MM.1S (cell line): ENCODE measurements at regions not wholly inside any gene's neighbourhood (a gene's known extent, or its start where the extent isn't known, plus 50 kb on each side); places are given as distances from the start of the nearest gene placed in this dataset.

Experiments
- CTCF ChIP-seq: fragments of 300-600 bp; sonication (generic); IDR thresholded peaks from 2 replicates; pipeline ENCODE4 v1.5.1; 2016; ENCODE audit warnings: antibody characterized with exemption, low read length, mixed read lengths
- EZH2 ChIP-seq: fragments of 300-600 bp; sonication (generic); optimal IDR thresholded peaks from 2 replicates; pipeline ENCODE3; 2017; ENCODE audit warnings: low read depth, mild to moderate bottlenecking, antibody characterized with exemption, low read length, mixed read lengths

DNA sequence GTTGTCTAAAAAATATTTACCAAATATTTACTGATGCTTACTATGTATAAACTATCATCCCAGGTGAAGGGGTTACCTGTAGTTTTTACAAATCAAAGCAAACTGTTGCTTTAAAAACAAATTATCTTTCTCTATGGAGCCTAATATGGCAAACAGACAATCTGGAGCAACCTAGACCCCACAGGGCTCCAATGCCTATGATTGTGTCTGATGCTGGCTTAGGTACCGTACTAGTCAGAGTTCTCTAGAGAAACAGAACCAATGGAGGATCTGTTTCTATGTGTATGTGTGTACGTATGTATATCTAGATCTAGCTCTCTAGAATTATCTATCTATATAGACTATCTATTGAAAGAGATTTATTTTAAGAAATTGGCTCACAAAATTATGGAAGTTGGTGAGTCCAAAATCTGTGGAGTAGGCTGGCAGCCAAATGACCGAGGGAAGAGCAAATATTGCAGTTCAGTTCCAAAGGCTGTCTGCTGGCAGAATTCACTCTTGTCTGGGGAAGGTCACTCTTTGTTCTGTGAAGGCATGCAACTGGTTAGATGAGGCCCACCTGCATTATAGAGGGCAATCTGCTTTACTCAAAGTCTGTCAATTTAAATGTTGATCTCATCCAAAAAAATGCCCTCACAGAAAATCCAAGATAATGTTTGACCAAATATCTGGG lies 127.1 kb upstream of the ENPEP start:
- no peak for TF ChIP-seq CTCF
- TF ChIP-seq EZH2: no peak
